ENCODE measurements at regions not wholly inside any gene's neighbourhood (a gene's known extent, or its start where the extent isn't known, plus 50 kb on each side); places are given as distances from the start of the nearest gene placed in this dataset.

DNA sequence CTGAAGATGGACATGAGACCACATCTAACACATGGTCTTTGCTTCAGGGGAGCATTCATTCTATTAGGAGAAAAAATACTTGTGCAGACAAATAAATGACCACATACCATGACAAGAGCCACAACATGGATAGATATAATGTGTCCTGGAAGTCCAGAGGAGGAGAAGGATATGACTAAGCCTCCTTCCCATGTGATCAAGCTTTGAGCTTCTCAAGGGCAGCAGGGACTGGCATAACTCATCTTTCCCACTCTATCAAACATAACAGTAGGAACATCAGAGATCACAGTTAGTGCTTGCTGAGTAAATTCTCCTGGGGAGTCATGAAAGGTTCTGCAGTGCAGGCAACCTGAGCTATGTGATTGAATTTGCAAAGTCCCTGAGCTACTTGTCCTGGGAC, 86.0 kb upstream of the LPP start:
- TF ChIP-seq POLR2AphosphoS5 (IDR thresholded peaks at IDR 0.05; ENCODE audit: low read depth, low read length) (no peak), POLR2A (IDR thresholded peaks at IDR 0.05; ENCODE audit: low read depth, low read length) (no peak)
